Glomerular endothelial cell (primary cell): ENCODE measurements at regions not wholly inside any gene's neighbourhood (a gene's known extent, or its start where the extent isn't known, plus 50 kb on each side); places are given as distances from the start of the nearest gene placed in this dataset.

Source experiments
- DNase-seq: peaks from one replicate; pipeline ENCODE4 v3.0.0-alpha.2; 2011; ENCODE audit warnings: low read depth, low spot score; ENCODE audit errors: extremely low read depth

DNA sequence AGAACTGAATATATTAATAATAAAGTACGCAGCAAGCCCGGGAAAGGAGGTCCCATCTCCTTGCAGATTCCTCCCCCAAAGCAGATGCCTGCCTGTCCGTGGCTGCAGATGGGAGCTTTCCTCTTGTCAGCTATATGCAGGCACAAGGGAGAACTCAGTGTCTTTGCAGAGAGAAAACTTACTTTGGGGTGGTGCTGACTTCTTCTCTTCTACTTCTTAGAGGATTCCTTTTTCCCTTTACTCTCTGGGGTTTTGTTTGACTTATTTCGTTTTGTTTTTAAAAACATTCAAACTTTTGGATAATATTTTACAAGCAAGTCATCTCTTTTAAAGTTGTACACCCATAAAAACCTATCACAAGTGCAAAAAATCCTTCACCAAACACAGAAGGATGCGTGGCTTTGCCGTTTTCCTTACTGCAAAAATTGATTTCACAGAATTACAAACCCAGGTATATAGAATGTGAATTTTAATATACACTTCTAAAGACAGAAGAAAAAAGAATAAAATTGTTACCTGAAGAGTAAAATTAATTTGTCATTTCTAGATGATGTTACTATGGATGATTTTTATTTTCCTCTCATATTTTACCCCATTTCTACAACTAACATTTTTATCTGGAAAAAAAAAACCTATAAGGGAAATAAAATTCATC, 65.3 kb upstream of the IGF1R start:
- no peak for DNase-seq

DNA sequence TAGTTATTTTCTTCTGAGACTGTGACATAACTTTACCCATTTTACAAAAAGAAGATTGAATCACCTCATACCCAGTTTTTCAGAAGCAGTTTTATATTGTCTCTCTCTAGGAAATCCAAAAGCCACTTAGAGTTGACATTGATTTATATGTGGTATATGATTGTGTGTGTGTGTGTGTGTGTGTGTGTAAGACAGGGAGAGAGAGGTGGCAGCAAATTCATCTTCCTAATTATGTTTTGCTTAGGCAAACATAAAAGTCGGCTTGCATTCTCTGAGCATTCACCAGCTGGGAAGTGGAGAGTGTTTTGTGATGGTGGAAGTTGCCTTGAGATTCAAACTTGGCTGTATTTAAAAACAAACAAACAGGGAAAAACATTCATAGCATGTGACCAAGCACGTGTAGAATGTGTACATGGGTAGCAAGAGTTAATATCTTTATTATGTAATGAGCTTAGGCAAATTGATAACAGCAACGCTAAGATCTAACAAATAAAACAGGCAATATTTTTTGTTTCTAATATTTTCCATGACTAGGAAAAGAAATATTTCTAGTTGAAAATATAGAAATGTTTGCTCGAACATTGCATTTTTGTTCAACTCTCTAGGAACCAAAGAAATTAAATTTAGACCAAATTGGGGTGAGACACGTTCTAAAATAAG, 64.4 kb upstream of the IGF1R start:
- no peak for DNase-seq

DNA sequence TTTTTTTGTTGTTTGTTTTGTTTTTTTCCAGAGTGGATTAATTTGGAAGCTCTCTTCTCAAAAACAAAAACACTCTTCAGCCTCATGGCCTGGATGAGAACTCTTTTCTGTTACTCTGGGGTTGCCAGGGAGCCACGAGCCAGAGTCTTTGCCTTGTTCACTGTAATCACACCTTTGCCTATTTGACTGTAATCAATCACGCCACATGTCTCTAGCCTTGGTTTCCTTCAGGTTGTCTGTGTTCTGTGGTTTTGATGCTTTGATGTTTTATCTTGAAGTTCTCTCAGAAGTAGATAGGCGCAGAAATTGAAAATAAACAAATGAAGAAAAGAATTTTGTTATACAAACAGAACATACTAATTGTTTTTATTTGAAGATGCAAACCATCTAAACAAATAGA, 62.3 kb upstream of the IGF1R start:
- DNase-seq = no peak

DNA sequence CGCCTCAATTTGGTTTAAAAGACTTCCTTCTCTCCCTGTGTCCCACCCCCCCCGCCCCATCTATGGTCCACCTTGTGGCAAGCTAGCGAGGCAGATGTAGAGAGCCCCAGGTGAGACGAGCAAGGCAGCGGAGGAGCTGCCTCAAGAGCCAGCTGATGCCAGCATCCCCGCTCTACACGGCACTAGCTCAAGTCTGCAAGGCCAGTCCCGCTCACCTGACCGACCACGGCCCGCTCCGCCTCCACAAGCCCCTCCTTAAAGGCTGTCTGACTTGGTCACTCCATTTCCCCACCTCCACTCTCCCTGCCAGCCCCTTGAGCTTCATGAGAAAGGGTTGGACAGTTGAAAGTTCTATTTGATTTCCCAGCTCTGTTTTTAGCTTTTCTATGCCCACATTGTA, 56.2 kb upstream of the IGF1R start:
- DNase-seq = no peak

DNA sequence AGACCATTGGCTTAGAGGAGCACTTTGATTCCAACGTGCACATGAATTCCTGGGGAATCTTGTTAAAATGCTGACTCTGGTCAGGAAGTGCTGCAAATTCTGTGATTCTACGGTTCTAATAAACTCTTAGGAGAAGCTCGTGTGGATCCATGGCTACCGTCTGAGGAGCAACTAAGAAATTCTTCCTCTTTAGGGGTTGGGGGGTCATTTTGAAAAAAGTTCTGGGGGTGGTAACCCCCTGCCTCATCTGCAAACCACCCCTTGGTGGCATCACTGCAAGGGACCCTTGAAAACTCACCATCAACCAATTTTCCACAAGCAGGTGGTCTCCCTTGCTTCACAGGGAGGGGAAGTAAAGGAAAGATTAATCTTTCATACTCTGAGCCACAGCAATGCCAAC, 52.2 kb upstream of the IGF1R start:
- DNase-seq = no peak

DNA sequence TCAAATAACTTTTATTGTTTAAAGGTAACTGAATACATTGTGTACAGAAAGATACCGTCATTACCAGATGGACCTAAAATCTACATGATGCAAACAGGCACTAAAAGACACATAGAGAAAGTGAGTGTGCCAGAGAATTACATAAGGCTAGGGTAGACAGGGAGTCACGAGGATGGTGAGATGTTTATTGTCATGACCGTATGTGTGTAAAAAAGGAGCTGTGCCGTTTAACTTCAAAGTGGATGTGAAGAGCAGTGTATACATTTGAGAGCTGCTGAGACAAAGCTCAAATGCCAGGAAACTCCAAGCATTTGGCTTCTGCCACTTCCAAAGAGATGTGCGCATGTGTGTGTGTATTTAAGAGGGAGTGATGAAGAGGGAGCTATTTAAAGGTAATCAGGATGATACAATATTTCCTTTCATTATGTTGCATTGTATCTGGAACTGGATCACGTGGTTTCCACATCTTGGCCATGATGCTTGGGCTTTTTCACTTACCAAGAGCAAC, 51.4 kb upstream of the IGF1R start:
- no peak for DNase-seq

DNA sequence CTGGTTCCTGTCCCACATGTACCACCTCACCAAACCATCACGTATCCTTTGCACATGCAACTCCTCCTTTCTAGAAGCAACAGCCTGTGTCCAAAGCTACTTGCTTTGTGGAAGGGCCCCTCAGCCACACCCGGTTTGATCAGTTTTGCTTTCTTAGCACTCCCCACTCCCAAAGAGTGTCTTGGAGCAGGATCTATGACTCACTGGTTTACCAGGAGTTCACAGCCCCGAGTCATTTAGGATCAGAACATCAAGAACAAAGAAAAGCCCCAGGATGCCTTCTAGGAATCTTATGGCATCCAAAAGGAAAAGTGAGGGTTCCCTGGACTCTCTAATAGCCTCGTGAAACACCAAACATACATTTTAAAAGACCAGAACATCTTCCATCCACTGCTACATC, 50.7 kb upstream of the IGF1R start:
- no peak for DNase-seq
